Left colon (tissue), 2 donors: ENCODE measurements at regions not wholly inside any gene's neighbourhood (a gene's known extent, or its start where the extent isn't known, plus 50 kb on each side); places are given as distances from the start of the nearest gene placed in this dataset.
"Not testable (repeated sequence)": the region's sequence is repeated elsewhere in the genome, so short reads cannot be mapped to it uniquely, and the experiment has no call there.

Experiments used
- ATAC-seq: fragments of 200-7000 bp; cut with Tn5 transposase; one replicate; pipeline ENCODE4 v1.9.1; 2020; ENCODE audit warnings: mild to moderate bottlenecking, moderate library complexity
- DNase-seq, 2 donors: peaks; one replicate each; pipeline ENCODE4 v3.0.0-alpha.2; 2020
- intact Hi-C, 2 donors: fragments of 100-400 bp; cut with DNase I in 1 of 2; cut with micrococcal nuclease in 1 of 2; formaldehyde crosslinking; loops; one replicate each; pipeline versions ENCODE4 v1.11.2 to v1.14.0; 2022; cut with DNase I, micrococcal nuclease
- donor health status: DM: no; HTN: no; CAD: no.
- donor health status: DM: yes; HTN: yes; CAD: no.

DNA sequence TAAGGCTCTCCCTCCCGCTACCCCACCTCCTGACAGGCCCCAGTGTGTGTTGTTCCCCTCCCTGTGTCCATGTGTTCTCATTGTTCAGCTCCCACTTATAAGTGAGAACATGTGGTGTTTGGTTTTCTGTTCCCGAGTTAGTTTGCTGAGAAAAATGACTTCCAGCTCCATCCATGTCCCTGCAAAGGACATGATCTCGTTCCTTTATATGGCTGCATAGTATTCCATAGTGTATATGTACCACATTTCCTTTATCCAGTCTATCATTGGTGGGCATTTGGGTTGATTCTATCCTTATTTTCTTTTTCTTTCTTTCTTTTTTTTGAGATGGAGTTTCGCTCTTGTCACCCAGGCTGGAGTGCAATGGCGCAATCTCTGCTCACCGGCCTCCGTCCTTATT, 57.8 kb upstream of the RASSF3 start:
- not testable (repeated sequence) for DNase-seq, ATAC-seq
- intact Hi-C loops, result loop anchor here in 1 of 2 donors (5.0 kb wide), 1 partner anchor 145 kb away; no protein-coding TSS in a partner anchor

GRCh38 chr12:64553689-64554088, 56.6 kb upstream of the RASSF3 start:
- DNase-seq, ATAC-seq: not testable (repeated sequence)
- intact Hi-C loops, result loop anchor here in 1 of 2 donors (5.0 kb wide), 1 partner anchor 144 kb away; no protein-coding TSS in a partner anchor

- ATAC-seq (no peak), DNase-seq (no peak)
- intact Hi-C loops, result no loop called here
Observed at GRCh38 chr12:64556231-64556630, 54.1 kb upstream of the RASSF3 start.

DNA sequence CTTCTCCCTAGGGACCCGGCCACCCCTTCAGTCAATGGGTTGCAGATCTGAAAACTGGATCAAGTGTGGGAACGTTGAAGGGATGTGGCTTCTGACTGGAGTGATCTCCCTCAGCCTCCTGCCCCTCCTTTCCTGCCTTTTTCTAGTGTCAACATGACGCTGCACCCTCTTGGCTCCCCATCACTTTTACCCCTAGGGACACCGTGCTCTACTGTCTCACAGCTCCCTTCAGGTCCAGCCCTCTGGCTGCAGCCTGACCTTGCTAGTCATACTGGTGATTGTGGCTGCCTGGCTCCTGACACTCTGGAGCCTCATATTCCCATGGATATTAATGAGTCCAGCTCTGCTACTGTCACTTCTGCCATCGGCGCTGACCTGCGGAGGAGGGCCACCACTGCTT, 51.5 kb upstream of the RASSF3 start:
- intact Hi-C loops, result no loop called here
- ATAC-seq, result no peak
- no peak for DNase-seq

DNA sequence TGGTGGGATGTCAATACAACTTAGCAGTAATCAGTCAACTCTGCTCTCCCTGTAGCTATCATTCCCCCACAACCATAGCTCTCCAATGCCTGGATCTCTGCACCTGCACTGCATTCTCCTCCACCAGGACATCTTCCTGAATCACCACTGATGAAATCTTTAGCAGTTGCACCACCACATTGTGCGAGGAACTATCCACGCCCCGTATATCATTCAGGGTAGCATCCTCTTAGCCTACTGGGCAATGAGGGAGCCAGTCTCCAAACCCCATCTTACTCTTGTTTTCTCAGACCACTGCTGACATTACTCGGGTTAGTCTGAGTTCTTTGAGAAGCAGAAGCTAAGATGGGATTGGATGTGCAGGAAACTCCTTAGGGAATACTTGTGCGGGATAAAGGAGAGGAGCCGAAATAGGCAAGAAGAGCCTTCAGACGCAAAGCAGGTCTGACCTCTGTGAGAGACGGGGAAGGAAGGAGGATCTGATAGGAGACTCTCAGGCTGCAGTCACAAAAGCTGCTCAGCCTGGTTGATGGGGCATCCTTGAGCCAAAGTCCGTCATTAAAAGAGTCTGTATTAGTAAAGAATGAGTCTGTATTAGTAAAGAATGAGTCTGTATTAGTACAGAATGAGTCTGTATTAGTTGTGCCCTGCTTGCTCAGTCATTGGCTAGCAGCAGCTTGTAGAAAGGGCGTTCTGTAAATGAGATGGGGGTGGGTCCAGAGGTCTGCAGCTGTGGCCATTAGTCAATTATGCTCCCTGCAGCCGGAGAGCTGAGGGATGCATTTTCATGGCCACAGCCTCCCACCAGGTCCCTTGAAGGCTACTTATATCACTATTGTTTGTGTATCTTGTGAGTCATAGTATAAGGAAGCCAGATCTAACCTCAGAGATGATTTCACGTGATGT, 49.6 kb upstream of the RASSF3 start:
- DNase-seq, result no peak
- ATAC-seq, result no peak
- intact Hi-C loops, result no loop called here
